T-helper 1 cell (primary cell): ENCODE measurements at regions not wholly inside any gene's neighbourhood (a gene's known extent, or its start where the extent isn't known, plus 50 kb on each side); places are given as distances from the start of the nearest gene placed in this dataset.

ENCODE experiments used
- DNase-seq, 5 donors: peaks; one replicate each; pipeline ENCODE4 v3.0.0-alpha.2; 2012 to 2020

DNA sequence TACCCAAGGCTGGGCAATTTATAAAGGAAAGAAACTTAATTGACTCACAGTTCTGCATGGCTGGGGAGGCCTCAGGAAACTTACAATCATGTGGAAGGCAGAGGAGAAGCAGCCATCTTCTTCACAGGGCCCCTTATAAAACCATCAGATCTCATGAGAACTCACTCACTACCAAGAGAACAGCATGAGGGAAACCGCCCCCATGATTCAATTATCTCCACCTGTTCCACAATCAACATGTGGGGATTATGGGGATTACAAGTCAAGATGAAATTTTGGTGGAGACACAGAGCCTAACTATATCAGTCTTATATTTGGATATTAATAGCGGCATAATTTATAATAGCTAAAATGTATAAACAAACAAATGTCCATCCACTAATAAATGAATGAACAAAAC, 1123.7 kb upstream of the NCAM2 start:
- no peak for DNase-seq

DNA sequence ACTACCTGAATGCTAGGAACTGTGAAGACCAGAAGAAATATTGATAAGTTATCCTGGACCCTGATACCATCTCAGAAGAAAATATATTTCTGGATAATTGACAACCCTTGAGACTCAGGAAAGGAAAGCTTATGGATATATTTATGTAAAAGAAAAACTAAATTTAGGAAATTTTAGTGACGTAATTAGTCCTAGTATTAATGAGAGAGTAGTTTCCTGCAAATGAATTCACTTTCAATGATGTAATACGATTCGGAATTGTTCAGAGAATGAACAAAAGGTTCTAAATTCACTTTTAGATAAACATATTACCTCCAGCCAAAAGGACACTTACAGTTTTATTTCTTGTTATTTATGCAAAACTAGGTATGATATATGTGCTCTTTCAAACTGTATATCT, 1120.1 kb upstream of the NCAM2 start:
- no peak for DNase-seq

DNA sequence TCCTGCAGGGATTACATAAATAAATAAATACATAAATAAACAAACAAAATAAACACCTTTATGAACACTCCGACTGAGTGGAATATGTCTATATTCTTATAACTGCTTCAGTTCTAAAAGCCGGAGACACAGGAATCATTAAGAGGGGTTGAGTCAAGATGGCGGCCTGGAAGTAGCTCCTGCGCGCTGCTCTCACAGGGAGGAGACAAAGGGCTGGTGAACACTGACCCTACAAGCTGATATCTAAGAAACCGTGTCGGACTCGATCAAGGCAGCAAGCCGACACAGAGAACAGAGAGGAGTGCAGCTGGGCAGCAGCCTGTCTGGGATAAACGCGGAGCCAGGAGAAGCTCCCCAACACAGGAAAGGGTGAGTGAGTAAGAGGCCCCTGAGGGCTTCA, 1098.6 kb upstream of the NCAM2 start:
- DNase-seq, result no peak

DNA sequence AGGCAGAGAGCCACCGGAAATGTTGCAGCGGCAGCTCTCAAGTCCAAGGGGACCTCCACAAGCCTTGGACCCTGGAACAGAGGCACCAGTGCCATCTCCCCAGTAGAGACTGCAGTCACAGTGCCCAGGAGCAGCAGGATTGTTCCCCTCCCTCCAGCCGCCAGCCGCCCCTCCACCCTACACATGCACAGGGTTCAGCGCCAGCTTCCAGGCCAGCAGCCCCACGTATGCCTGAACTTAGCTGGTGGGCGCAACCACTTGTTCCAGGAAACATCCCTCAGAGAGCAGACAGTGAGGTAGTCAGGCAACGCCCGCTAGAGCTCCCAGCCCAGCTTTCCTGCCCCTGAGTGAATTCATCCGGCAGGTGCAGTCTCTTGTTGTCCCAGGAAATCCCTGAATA, 1098.1 kb upstream of the NCAM2 start:
- no peak for DNase-seq

DNA sequence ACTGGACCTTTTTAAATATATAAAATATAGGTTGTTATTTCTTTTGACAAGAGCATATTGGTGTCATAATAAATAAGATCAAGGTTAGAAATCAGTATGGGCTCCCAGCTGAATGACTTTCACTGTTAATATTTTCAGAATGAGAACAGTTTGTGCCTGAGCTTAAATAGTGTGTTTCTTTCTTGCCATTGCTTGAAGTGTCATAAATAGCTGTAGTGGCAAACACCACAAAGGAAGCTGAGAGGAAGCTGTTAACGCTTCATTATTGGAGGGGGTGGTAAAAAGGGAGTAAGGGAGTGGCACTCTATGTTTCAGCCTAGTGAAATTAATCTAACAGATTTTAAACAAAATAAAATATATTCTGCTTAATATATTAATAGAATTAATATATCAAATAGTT, 1089.8 kb upstream of the NCAM2 start:
- no peak for DNase-seq

DNA sequence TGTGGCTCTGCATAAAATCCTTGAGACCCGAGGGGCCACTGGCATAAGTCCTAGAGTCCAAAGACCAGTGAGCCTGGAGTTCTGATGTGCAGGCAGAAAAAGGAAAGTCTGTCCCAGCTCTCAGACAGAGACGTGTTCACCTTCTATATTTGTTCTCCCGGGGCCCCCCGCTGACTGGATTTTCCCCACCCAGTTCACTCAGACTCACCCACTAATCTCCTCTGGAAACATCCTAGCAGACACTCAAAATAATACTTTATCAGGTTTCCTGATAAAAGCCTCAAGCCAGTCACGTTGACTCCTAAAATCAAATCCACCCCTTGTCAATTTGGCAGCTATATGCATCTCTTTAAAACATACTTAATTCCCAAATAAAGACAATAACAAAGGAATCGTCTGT, 1084.2 kb upstream of the NCAM2 start:
- DNase-seq, result no peak

DNA sequence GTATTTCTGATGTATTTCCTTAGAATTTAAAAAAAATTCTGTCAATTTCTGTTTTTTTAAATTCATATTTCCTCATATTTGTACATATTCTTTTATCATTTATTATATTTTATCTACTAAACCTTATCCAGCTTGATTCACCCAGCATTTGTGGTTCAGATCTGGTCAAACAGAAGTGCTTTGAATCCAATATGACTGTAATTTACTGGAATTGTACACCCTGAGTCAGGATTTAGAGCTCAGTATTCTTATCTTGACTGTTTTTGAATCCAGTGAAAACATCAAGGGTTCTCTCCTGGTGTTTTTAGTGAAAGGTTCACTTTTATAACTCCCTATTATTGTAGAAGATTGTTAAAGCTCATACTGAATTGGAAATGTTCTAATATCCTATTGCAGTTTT, 1077.0 kb upstream of the NCAM2 start:
- no peak for DNase-seq

DNA sequence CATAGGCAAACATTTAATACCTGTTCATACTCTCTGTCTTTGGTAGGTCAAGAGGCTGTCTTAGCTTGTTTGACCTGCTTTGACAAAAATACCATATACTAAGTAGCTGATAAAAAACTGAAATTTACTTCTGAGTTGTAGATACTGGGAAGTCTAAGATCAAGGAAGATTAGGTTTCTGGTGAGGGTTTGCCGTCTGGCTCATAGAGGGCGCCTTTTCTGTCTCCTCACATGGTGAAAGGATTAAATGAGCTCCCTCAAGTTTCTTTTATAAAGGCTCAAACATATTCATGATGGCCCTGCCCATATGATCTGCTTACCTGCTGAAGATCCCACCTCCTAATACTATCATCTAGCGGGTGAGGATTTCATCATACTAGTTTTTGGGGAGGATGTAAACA, 1076.1 kb upstream of the NCAM2 start:
- DNase-seq, result no peak

DNA sequence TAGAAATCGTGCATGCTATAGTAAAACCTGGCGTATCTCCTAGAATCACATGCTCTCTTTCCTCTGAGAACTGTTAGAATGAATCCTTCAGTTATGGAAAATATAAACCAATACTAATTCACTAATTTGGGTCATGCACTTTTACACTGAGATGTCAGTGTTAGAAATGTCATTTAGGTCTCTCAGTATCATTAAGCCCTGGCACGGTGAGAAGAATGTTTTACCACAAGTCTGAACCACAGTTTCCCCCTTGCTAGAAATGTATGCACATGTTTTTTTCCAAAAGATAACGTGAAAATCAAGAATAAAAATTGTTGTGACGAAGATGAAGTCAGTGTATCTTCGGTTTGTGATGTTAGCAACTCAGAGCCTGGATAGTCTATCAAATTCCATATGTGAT, 1062.7 kb upstream of the NCAM2 start:
- DNase-seq, result no peak

DNA sequence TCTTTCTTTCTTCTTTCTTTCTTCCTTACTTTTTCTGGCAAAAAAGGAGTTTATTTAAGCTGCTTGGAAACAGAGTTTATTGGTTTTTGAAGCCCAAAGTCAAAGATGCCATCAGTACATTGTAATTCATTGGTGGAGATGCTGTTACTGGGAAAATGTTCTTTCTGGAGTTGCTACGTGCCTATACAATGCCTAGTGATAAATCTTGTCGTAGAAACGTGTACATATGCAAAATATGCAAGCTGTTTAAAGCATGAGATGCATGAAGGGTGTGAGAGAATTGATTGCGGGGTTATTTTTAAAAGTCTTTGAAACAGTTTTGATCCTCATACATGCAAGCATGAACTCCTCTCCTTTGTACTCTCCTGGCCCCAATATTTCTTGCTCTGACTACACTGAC, 1060.6 kb upstream of the NCAM2 start:
- DNase-seq, result no peak

DNA sequence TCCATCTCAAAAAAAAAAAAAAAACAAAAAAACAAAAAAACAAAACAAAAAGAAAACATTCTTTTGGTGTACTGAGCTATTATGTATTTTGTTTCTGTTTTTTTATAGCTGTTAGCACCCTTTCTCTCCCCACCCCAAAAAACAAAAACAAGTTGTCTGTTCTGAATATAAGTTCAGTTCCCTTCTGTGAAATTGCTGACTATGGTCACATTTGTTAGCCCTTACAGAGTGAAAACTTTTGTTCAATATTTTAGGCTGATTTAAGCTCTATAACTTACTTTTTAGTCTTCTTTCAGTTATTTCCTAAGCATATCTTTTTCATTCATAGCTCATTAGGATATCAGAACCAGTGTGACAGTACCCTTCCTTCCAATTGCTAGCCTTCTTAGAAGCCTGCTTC, 1056.6 kb upstream of the NCAM2 start:
- DNase-seq, result no peak

DNA sequence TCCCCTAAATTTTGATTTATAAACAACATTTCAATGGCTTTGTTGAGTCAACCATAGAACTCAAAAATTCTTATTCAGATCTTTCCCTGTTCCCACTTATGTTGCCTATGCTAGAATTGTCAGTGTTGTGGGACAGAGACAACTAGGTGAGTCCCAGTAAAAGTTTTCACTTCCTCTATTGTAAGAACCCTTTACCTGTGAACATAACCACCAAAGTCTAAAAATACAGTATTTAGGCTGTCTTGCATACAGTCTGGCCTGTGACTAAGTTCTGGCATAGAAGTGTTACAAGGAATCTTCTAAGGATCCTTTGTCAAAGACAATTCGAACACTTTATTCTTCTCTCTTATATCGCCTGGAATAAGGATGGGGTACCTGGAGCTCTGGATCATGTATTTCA, 1047.9 kb upstream of the NCAM2 start:
- no peak for DNase-seq

DNA sequence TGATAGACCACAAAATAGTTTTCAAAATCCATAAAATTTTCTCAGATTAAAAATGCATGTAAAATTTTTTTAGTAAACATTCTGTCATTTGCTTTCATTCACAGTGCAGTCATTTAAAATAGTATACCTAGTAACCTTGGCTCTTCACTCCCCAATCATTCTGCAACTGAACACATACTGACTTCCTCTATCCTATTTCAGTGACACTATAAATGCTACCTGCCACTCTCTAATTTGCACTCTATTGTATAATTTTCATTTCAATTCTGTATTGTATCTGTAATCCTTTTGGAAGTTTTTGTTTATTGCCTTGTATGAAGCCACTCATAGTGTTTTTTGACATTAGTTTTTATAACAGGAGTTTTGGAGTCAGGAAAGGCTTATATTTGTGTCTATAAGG, 1029.1 kb upstream of the NCAM2 start:
- no peak for DNase-seq

DNA sequence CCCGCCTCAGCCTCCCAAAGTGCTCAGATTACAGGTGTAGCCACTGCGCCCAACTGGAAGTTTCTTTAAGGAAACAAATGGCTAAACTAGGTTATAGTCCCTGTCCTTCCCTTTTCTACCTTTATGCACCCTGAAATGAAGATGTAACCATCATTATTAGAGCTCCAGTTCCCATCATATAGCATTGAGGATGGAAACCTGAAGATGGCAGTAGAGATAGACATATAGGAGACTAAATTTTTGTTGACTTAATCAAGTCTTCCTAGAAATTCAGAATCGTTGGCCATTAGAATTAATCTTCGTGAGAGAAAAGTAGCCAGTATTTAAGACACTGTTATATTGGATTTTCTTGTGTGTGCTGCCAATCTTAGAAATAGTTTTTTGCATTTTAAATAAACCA, 1016.3 kb upstream of the NCAM2 start:
- no peak for DNase-seq

DNA sequence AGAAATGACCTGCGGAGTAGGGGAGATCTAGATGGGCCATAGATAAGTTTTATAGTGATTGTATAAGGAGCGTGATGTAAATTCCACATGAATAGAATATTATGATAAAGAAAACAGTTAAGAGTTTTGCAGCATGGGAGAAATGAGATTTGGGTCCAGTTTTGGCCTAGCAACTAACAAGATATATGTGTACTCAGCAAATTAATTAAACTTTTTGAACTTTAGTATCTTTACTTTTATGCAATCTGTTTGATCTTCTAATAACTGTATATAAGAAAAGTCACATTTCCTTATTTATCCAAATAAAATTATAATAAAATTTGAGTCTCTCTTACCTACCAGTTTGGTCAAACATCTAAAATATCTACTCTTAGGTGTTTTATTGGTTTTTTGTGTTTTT, 1011.8 kb upstream of the NCAM2 start:
- no peak for DNase-seq

DNA sequence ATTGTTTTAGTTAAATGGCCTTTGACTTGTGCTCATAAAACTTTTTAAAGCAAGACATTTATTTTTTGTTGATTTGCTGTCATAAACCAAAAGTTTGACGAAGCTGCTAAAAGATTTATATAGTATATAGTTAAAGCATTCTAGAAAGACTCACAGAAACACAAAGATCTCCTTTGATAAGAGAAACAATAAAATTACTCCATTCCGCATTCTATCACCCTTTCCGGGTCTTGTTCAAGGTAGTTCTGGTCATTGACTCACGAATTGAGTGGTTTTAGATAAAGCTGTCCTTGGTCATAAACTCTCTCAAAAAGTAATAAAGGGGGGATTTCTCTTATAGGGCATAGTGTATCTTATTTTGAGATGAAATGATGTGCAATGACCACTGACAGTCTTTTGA, 1010.5 kb upstream of the NCAM2 start:
- DNase-seq, result no peak

DNA sequence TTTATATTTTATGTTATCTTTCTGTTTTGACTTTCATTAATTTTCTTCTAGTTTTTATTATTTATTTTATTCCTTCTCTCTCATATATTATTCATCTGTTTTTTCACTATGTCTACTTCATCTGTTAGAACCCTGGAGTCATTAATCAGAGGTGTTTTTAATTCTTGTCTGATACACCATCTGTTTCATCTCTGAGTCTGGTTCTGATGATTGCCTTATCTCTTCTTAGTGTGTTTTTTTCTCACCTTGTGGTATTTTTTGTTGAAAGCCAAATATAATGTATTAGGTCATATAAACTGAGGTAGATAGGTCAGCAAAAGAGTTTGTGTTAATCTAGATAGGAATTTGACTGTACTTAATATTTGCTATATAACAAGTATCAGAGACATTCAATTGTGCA, 1005.7 kb upstream of the NCAM2 start:
- DNase-seq, result no peak

DNA sequence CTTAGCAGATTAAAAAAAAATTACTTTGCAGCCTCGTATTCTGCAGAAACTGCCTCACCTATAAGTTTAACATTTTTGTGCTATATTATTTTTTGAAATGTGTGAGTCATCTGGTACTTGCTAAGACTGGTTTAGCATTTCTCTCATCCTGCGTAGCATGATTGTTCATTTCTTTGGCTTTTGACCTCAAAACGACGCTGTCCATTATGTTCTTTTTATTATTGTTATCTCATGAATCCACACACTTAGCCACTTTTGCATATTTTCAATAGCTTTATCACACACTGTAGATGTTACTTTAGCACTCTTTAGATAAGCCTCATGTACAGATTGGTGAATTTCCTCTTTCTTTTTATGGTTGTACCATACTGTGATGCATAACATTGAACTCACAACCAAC, 1004.9 kb upstream of the NCAM2 start:
- no peak for DNase-seq

DNA sequence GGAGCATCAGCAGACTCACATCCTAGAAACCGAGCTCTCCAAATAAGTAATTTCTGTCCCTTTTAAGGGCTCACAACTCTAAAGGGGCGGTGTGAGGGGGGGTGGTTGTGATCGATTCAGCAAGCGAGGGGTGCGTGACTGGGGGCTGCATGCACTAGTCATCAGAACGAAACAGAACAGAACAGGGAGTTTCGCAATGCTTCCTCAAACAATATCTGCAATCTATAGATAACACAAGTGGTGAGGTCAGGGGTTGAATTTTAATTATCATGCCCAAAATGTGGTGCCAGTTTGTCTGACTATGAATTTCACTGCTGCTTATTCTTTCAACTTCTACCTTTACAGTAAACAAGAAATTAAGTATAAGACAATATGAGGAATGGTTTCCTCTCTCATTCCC, 1003.0 kb upstream of the NCAM2 start:
- no peak for DNase-seq

DNA sequence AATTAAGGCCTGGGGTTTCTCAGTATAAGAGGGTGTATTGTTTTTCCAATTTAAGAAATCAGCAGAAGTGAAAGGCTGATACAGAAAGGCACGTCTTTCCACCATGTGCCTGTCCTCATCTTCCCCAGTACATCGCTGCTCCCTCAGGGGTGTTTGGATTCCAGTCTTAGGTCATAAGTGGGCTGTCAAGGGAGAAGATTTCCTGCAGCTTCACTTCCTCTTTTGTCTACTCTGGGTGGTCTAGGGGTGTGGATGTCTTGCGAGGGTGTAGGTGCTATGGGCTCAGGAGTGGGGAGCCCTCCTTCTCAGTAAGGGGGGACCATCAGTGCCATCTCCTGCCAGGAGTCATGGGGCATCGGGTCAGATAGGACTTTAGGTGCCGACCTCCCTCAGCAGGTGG, 999.8 kb upstream of the NCAM2 start:
- DNase-seq, result no peak

DNA sequence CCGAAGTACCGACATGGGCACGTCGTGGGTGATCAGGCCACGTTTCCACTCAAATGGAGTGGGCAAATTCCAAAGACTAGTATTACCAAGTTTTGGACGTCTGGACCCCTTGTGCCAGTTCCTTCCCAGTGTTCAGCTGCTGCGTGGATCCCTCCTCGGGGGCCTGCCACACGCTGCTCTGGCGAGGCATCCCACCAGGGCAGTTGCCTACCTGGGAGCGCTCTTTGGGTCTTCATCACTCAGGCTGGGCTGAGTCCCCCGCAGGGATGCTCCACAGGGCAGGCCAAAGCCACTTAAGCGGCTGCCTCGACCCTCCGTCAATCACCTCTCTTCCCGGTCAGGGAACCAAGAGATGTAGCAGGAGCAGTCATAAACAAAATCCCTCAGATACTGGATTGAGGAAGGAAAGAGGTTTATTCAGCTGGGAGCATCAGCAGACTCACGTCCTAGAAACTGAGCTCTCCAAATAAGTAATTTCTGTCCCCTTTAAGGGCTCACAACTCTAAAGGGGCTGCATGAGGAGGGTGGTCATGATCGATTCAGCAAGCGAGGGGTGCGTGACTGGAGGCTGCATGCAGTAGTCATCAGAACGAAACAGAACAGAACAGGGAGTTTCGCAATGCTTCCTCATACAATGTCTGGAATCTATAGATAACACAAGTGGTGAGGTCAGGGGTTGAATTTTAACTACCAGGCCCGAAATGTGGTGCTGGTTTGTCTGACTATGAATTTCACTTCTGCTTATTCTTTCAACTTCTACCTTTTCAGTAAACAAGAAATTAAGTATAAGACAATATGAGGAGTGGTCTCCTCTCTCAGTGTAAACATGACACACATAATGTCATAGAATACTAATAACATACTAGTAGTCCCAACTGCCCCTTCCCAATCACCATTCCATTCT, 998.6 kb upstream of the NCAM2 start:
- no peak for DNase-seq

DNA sequence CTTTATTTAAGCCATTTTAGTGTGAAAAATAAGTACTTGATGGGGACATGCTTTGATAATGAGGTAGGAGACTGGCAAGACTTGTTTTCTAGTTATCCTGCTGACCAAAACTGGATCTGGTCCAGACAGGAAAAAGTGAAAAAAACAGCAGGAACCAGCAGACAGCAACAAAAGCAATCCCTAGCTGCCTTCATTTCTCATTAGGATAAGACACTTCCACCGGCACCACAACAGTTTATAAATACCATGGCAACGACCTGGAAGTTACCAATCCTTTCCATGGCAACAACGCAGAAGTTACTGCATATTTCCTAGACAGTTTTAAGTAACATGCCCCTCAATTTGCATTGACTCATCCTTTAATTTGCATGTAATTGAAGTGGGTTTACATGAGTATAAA, 993.8 kb upstream of the NCAM2 start:
- DNase-seq, result no peak

DNA sequence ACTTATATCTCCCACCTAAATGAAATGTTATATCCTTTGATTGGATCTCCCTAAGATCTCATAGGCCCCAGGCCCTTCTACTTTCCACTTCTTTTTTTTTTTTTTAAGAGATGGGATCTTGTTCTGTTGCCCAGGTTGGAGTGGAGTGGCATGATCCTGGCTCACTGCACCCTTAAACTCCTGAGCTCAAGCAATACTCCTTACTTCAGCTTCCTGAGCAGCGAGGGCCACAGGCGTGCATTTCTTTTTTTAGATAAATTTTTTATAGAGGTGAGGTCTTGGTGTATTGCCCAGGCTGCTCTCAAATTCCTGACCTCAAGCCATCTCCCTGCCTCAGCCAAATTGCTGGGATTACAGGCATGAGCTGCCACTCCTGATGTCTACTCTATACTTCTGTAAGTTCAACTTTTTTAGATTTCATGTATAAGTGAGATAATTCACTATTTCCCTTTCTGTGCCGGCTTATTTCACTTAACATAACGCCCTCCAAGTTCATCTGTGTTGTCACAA, 987.5 kb upstream of the NCAM2 start:
- DNase-seq, result no peak

DNA sequence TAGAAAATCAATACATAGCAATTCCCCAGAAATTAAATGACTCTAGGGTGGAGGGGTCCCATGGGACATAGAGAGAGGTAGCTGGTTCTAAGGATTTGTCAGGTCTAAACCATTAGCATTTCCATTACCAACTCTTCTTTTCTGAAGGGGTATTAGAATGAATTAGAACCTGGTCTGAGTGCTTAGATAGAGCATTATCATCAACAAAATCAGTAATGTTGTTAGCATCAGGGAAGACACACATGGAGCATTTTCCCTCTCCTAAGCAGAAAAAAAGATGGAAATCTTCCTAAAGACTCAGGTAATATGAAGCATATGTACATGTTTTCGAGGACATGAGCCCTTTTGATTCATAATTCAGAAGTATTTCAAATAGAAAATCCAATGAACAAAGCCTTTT, 984.4 kb upstream of the NCAM2 start:
- DNase-seq, result no peak

DNA sequence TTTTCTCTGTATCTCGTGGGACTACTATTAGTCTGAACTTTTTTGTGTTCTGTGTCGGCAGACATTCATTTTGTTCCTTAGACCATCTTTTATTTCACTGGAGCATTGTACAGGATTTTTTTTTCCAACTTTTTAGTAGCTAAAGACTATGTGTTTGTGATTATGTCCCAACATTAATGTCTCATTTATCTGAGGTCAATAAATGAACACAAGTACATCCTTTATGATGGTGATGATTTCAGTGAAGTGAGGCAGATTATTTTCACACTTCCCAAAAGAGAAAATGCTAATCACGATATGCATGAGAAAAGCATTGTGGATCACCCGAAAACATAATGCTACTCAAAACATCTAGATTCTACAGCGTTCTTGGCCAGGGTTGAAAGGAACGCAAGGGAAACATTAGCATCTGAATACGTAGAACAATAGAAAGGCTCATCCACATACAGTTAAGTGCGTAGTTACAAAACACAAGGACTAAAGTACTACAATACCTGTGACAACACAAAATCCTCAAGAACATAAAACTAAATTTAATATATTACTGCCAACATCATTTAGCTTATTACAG, 981.7 kb upstream of the NCAM2 start:
- no peak for DNase-seq
